Cerebellar cortex (tissue), 1 donor: ENCODE measurements at regions not wholly inside any gene's neighbourhood (a gene's known extent, or its start where the extent isn't known, plus 50 kb on each side); places are given as distances from the start of the nearest gene placed in this dataset.
"Not testable (repeated sequence)": the region's sequence is repeated elsewhere in the genome, so short reads cannot be mapped to it uniquely, and the experiment has no call there.

Experiments
- DNase-seq: peaks from one replicate; pipeline ENCODE4 v3.0.0-alpha.2; 2015; ENCODE audit warnings: low spot score

DNA sequence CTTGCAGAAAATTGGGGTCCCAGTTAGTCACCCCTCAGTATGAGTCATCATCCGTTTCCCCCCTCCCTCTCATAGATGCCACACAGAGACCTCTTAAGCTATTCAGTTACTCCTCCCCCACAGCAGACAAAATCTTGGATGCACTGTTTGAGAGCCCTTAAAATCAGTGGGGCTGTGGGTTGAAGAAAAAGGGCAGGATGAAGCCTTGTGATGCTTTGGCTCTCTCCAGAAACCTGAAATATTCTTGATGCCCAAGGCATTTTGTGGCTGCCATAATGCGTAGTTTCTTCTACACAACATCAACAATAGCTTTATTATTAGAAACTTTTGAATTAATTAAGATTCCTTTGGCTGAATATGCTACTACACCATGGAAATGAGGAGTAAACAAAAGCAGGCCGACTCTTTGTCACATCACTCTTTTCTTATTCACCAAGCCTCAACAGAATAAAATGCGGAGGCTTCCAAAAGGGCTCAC lies 133.8 kb downstream of the MRPS30 start:
- no peak for DNase-seq

DNA sequence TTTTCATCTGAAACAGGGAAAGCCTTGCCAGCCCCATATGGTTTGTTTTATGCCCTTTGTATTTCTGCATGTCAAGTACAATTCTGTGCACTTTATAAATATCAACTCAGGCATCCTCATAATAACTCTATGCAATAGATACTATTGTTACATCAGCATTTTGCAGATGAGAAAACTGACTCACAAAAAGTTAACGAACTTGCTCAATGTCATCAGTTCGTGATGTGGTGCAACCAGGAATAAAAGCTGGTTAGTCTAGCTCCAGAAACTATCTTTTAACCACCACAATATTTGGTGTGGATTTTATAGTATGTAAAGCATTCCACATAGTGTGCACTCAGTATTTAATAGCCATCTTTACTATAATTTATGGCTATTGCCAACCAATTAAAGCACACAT lies 134.9 kb downstream of the MRPS30 start:
- DNase-seq, result no peak

DNA sequence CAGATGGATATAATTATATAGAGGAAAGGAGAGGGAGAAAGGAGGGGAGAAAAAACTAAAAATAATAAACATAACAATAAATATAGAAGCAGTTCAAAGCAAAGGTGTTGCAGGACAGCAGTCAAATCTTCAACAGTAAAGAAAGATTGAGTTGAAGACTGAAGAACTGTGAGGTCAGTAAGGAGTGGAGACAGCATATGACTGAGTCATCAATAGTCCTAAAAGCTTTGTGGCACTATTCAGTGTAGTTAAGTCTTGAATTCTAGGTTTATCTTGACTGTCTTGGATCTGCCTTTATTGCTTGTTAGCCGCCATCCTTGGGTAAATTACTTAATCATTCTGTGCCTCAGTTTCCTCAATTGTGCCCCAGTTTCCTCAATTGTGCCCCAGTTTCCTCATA lies 137.0 kb downstream of the MRPS30 start:
- DNase-seq, result no peak

DNA sequence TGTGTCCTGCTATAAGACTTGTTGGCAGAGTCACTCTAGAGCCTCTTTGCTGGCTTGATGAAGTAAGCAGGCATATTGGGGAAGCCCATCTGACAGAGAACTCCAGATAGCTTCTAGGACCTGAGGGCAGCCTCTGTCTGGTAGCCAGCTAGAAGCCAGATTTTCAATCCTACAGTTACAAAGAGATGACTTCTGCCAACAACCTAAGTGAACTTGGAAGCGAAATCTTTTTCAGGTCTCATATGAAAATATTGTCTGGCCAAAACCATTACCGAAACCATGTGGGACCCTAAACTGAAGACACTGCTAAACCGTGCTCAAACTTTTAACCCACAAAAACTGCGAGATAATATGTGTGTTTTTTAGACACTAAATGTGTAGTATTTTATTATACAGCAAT lies 140.9 kb downstream of the MRPS30 start:
- DNase-seq, result no peak

DNA sequence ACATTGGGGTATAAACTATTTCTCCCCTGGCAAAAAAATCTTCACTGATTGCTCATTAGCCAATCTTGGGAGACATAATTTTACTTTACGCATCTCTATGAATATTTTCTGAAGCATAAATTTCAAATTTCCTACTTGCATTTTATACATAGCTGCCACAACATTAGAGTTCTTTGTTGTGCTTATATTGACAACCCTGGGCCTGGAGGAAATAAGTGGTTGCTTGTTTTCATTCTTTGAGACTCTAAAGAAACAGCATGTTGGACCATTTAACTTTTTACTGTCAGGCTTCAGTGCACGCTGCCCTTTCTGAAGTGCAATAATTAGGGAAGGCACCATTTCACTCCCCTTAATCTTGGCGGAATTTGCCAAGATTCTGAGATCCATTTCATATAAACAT lies 142.6 kb downstream of the MRPS30 start:
- no peak for DNase-seq

DNA sequence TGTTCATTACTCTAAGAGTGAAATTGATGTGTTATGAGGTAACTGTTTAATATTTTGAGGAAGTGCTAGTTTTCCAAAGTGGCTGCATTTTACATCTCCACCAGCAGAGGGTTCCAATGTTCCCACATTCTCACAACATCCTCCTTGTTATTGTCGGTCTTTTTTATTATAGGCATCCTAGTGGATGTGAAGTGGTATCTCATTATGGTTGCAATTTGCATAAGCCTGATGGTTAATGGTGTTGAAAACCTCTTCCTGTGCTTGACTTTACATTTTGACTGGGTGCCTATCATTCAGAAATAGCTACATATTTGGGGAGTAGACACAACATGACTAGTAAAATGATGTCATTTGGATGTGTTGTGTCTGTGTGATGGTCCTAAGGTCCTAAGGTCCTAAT lies 143.6 kb downstream of the MRPS30 start:
- DNase-seq, result peak; percentile 21

DNA sequence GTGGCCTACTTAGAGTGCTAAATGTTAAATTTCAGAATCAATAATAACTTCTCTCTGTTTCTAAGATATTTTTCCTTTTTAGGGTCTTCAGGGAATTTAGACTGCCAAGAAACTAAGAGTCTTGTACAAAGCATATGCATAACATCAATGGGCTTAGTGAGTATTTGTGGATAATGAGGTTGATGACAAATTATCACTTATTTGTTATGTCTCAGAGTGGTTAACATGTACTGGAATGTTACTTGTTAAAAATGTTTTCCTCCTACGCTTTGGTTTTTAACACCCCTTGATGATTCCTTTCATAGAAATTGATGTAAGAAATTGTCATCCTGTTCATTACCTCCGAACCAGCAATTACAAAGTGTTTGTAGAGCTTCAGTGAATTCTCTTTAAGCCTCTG lies 144.3 kb downstream of the MRPS30 start:
- no peak for DNase-seq

DNA sequence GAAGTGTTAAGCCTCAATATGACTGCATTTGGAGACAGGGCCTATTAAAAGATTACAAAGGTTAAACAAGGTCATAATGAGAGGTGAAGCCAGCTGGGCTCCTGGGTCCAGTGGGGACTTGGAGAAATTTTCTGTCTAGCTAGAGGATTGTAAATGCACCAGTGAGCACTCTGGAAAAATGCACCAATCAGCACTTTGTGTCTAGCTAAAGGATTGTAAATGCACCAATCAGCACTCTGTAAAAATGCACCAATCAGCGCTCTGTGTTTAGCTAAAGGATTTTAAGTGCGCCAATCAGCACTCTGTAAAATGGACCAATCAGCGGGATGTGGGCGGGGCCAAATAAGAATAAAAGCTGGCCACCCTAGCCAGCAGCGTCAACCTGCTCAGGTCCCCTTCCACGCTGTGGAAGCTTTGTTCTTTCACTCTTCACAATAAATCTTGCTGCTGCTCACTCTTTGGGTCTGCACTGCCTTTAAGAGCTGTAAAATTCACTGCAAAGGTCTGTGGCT lies 150.3 kb downstream of the MRPS30 start:
- DNase-seq, result not testable (repeated sequence)

DNA sequence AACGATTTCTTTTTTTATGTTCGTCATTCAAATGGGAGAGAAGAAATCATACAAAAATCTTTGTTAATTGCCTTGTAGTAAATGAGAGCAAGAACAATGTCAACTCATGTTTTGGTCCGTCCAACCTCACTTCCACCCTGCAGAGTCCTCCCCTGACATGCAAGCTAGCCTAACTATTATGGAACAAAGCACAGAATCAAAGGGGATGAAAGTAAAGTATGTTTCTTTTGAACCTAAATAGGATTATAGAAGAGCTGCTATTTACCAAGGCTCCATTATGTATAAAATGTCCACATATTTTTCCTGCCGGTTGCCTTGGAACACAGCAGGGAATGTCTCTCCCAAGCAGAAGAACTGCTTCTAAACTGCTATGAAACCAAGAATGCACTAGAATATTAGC lies 161.1 kb downstream of the MRPS30 start:
- no peak for DNase-seq

DNA sequence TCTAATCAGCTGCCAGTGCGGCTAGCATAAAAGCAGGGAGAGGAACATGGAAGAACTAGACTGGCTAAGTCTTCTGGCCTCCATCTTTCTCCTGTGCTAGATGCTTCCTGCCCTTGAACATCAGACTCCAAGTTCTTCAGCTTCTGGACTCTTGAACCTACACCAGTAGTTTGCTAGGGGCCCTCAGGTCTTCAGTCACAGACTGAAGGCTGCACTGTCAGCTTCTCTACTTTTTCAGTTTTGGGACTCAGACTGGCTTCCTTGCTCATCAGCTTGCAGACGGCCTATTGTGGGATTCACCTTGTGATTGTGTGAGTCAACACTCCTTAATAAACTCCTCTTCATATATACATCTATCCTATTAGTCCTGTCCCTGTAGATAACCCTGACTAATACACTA lies 162.2 kb downstream of the MRPS30 start:
- not testable (repeated sequence) for DNase-seq

DNA sequence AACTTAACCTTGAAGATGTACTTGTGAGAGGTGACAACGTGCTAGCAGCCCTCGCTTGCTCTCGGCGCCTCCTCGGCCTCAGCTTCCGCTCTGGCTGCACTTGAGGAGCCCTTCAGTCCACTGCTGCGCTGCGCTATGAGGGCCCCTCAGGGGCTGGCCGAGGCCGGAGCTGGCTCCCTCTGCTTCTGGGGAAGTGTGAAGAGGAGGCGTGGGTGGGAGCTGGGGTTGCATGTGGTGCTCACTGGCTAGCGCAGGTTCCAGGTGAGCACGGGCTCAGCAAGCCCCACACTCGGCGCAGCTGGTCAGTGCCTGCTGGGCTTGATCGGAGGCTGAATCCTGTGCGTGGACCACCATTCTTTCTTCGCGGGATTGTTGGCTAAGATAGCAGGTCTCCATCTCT lies 166.1 kb downstream of the MRPS30 start:
- DNase-seq, result no peak

DNA sequence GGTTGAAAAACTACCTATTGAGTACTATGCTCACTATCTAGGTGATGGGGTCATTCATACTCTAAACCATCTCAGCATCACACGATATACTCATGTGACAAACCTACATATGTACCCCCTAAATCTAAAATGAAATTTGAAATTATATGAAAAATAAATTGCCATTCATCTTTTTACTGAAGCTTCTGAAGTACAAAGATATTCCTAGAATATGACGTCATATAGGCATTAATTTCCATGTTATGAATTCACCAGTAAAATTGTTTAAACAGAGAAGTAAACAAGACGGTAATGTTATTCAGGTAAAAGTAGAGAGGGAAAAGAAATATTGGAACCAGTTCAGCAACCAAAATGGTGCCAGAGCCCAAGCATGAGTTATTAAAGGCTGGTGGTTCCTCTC lies 173.0 kb downstream of the MRPS30 start:
- DNase-seq, result no peak

DNA sequence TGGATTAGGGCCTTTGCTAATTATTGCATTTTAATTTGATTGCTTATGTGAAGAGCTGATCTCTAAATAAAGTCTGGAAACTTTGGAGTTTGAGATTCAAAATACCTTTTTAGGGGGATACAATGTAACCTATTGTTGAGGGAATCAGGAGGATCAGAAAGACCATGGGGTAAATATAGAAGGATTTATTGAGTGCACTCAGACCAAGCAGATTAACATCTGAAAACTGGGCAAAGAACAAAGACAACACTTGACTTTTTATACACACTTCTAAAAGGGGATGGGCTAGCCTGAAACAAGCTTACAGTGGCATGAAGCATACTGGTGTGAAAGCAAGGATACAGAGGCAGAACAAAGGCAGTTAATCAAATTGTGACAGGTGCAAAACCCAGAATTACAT lies 174.3 kb downstream of the MRPS30 start:
- no peak for DNase-seq

DNA sequence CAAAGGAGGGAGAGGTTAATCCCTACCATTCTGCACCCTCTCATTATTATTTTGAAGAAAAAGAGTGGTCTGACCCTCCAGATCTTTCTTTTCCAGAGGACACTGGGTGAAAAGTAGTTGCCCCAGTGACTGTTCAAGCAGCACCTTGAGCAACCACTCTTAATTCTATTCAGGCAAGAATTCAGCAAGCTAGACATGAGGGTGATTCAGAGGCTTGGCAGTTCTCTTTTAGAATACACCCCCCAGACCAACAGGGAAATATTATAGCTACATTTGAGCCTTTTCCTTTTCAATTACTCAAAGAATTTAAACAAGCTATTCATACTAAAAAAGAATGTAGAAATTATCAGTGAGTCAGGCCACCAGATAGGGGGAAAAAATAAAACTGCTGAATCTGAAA lies 178.3 kb downstream of the MRPS30 start:
- no peak for DNase-seq

DNA sequence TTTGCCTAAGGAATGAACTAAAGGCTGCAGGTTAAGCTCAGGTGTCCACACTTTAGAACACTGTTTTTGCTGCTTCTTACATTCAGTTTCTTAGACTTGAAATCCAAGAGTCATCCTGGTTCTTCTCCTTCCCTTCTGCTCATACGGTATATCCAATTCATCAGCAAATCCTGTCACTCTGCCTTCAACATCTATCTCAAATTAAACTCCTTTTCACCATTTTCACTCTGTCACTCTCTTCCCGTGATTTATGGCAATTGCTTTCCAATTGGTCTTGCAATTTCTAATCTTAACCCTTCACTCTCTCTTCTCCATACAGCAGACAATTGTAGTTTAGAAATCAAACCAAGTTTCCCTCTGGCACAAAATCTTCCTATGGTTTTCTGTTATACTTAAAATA lies 182.9 kb downstream of the MRPS30 start:
- DNase-seq, result no peak

DNA sequence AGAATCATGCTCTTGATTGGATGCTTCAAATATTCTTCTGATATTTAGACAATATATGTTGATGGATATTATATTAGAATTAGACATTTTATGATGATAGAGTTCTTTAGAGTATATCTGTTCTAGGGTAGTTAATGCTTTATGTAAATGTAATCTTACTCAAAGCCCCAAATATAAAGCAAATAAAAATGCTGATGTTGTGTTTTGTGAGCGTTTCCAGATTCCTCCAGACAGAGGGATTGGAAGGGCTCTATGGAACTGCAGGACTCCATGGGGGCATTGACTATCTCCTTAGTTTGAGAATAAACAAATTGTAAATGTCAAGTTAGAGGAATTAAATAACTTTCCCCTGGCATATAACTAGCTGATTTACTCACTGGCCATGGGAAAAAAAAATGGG lies 184.5 kb downstream of the MRPS30 start:
- DNase-seq, result no peak

DNA sequence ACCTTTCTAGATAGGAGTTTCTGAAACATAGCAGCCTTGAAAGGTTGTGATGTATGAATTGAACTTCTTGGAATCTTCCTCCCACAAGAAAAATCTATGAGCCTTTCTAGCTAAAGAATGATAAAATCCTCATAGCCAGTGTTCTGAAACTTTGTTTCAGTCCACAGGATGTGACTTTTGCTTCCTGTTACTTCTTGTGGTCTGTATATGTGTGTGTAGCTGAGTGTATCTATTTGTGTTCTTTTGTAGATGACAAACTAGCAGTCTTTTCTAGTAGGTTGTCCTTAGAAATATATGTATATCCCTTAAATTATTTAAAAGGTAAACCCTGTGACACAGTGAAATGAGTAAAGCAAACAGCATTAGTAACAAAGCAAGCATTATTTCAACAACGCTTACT lies 188.8 kb downstream of the MRPS30 start:
- no peak for DNase-seq

DNA sequence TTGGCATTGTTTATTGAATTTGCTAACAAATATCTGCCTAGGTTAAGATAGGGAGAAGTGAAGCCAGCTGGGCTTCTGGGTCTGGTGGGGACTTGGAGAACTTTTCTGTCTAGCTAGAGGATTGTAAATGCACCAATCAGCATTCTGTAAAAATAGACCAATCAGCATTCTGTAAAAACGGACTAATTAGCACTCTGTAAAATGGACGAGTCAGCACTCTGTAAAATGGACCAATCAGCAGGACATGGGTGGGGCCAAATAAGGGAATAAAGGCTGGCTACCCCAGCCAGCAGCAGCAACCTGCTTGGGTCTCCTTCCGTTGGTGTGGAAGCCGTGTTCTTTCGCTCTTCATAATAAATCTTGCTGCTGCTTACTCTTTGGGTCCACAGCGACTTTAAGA lies 198.4 kb downstream of the MRPS30 start:
- DNase-seq, result not testable (repeated sequence)

DNA sequence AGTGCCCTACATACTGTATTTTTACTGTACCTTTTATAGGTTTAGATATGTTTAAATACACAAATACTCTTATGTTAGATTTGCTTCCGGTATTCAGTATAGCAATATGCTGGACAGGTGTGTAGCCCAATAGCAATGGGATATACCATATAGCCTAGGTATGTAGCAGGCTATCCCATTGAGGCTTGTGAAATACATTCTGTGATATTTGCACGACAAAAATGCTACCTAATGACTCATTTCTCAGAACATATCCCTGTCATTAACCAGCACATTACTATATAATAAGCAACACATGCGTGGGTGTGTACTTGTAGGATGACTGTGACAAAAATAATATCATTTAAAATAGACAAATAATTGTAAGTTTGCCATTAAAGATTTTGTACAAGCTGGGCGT lies 208.8 kb downstream of the MRPS30 start:
- DNase-seq, result no peak

DNA sequence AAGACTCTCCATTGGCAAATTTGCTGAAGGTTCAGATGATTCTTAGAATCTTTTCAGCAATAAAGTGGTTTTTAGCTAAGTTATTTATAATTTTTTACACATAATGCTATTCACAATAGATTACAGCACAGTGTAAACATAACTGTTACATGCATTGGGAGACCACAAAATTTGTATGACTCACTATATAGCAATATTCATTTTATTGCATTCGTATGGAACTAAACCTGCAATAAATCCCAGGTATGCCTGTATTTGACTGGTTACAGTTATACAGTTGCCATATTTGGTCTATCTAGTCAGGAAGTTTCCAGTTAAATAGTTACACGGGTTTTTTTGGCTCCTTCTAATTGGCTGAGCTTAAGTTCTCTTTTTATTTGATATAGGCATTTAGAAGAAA lies 220.8 kb downstream of the MRPS30 start:
- no peak for DNase-seq

DNA sequence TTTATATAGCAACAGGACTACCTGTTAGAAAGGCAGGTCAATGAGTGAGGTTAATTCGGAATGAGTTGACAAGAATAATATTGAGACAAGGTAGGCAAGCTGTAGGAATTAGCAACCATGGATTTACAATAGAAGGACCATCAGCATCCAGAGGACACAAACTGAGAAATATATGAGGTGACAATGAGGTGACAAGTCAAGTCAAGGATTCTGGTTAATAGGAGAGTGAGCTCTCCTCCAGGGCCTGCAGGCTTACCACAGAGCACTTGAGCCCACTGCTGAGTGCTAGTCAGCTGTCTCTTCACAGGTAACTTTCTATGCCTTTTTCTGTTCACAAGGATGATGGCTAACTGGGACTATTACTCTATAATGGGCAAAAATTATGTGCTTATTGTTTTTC lies 227.2 kb downstream of the MRPS30 start:
- no peak for DNase-seq

DNA sequence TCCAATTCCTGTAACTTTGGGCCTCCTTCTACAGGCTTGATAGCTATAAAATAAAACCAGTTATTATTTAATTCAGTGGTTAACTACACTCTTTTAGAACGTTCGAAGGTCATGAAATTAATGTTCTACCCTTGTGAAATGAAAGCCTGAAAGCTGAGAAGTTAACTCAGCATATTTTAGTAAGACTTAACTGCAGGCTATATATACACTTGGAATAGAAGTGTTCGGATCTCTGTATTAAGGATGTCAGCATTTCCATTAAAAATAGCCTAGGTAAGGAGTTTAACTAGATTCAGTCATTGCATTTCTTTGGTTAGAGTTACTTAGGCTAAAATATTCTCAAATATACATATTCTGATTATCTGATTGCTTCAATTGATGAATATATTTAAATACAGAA lies 229.2 kb downstream of the MRPS30 start:
- DNase-seq, result no peak

DNA sequence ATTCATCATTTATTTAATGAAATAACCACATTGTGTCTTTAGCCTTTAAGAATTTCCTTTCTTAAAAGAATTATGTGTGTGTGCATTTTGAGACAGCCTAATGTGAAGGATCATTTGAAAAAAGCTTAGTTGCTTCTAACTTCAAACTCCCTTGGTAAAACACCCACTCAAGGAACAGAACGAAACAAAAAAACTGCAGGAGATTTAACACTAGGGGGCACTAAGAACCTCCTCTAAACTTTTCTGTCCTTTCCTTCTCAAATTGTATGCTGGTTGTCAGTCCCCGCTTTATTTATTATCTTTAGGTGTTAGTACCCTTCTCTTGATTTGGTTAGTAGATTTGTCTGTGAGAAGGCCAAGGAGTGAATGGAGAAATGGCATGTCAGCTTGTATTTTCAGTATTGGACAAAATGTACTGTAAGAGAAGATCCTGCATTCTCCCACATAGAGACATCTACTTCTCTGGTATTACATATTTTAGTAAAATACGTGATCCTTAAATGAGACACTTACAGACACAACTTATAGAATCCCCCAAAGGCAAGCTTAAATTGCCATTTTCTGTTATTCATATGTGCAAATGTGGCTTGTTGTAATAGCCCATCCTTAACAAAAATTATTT lies 229.7 kb downstream of the MRPS30 start:
- DNase-seq, result peak; percentile 72

DNA sequence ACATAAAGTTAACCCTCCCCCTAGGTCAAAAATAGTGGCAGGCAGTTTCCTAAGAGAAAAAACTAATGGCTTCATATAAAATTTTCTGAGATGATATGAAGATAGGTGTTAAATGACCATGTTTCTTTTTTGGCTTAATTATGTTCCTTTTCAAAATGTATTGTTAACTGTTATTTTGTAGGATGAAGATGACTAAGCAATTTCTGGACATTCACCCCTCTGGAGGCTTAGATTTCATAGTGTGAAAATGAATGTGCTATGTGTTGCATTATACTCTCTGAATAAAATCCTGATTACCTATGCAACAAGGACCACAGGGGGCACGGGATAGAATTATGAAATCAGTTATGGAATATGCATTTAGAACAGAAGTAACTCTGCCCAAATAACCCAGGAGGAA lies 233.5 kb downstream of the MRPS30 start:
- DNase-seq, result no peak

DNA sequence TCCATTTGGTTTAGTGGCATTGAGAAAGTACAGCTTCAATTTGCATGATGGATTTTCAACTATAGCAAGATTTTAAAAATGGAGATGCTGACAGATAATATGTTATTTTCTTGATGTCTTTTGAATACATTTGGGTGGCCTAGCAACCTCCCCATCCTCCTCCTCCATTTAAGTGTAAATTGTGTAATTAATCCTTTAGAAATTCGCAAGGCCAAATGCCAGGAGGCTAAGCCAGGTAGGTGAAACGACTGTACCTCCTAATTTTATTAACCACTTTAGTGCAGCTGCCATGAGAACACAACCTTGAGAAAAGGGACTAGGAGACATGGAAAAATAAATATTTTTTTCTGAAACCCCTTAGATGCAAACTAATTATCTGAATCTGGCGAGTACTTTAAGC lies 248.8 kb downstream of the MRPS30 start:
- DNase-seq, result no peak
